SU-DHL-6 (cell line): ENCODE measurements at regions not wholly inside any gene's neighbourhood (a gene's known extent, or its start where the extent isn't known, plus 50 kb on each side); places are given as distances from the start of the nearest gene placed in this dataset.
"Not testable (repeated sequence)": the region's sequence is repeated elsewhere in the genome, so short reads cannot be mapped to it uniquely, and the experiment has no call there.

Experiments used
- CTCF ChIP-seq: fragments of 200-600 bp; sonication (generic); IDR thresholded peaks from one replicate; pipeline ENCODE4 v1.5.1; 2017; ENCODE audit warnings: antibody characterized with exemption, mild to moderate bottlenecking, low read length, moderate library complexity; ENCODE audit not compliant: insufficient read depth, poor library complexity, severe bottlenecking
- EZH2phosphoT487 ChIP-seq: fragments of 200-600 bp; sonication (generic), shearing (Covaris generic); conservative IDR thresholded peaks from 2 replicates; pipeline ENCODE4 v1.6.1; 2018; ENCODE audit warnings: mild to moderate bottlenecking, antibody characterized with exemption, low read length, moderate library complexity, mixed read lengths

- not testable (repeated sequence) for TF ChIP-seq CTCF, EZH2phosphoT487
Measured at GRCh38 chr4:127277023-127277422, 355.7 kb upstream of the INTU start.
